ENCODE measurements at regions not wholly inside any gene's neighbourhood (a gene's known extent, or its start where the extent isn't known, plus 50 kb on each side); places are given as distances from the start of the nearest gene placed in this dataset.
"Not testable (repeated sequence)": the region's sequence is repeated elsewhere in the genome, so short reads cannot be mapped to it uniquely, and the experiment has no call there.

- Histone ChIP-seq H3K9me3 (no peaks in the 10 kb centered on the region), H3K27me3 (ENCODE audit: low read depth) (no peaks in the 10 kb centered on the region), H3K4me3 (no peak overlapping the region), H3K4me1 (no peaks in the 10 kb centered on the region), H3K36me3 (replicated peaks) (no peaks in the 10 kb centered on the region)
- DNase-seq (ENCODE audit: low spot score in 2 of 2), result no peak
- in situ Hi-C loops (cut with MboI; ENCODE audit: low sequenced_read_pairs), result no loop called here
These were observed 91.1 kb upstream of the CLPB start for GRCh38 chr11:72525466-72525865.

DNA sequence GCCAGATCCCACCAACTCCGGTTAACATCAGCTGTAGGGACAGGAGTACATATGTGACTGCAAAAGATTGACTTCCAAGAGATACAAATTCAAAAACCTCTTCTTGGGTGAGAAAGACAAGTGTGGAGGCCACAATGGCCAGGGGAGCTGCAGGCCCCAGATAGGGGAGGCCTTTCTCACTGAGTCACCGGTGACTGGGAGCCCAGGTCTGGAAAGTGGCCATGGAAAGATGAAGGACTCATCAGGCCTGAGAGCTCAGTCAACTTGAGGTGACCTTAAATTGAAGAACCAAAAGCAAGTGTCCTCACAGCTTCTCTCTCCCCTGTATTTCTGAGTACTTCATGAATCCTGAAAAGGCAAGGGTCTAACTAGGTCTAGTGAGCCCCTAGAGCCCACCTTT lies 90.4 kb upstream of the CLPB start:
- Histone ChIP-seq H3K4me1 (no peaks in the 10 kb centered on the region), H3K4me3 (no peak overlapping the region), H3K9me3 (no peaks in the 10 kb centered on the region), H3K27me3 (ENCODE audit: low read depth) (no peaks in the 10 kb centered on the region), H3K36me3 (replicated peaks) (no peaks in the 10 kb centered on the region)
- no peak for DNase-seq (ENCODE audit: low spot score in 2 of 2)
- in situ Hi-C loops (cut with MboI; ENCODE audit: low sequenced_read_pairs), result no loop called here

DNA sequence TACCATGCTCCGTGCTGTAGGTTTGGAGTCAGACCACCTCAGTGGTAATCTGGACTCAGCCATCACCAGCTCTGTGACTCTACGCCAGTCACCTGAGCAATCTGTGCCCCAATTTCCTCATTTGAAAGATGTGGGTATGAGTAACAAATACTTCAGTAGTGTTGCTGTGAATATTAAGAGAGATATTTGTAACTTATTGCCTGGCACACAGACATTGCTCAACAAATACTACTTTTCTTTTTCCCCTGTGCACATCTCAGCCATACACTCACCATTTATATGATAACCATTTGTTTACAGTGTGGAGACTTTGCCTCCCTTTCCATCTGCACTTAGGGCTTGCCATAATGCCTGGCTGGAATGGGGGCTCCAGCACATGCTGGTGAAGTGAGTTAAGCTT lies 89.7 kb upstream of the CLPB start:
- Histone ChIP-seq H3K4me3 (no peak overlapping the region), H3K9me3 (no peaks in the 10 kb centered on the region), H3K27me3 (ENCODE audit: low read depth) (no peaks in the 10 kb centered on the region), H3K4me1 (no peaks in the 10 kb centered on the region; the same call in 1 of the 2 replicates), H3K36me3 (replicated peaks) (no peaks in the 10 kb centered on the region)
- no peak for DNase-seq (ENCODE audit: low spot score in 2 of 2)
- in situ Hi-C loops (cut with MboI; ENCODE audit: low sequenced_read_pairs), result no loop called here

DNA sequence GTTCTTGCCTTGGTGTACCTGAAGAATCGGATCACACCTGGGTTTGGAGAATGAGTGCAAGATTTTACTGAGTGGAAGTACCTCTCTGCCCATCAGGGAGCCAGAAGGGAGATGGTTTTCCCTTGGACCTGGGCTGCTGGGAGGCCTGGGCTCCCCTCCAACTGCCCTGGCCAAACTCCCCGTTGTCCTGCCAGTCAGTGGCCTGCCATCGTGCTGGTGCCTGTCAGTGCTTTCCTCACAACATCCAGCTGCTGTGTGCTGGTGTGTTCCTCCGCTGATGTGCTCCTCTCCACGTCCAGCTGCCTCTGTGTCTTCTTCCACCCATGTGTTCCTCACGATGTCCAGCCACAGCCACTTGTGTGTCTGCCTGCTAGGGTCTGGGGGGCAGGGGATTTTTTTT lies 87.9 kb upstream of the CLPB start:
- Histone ChIP-seq H3K4me3 (no peak overlapping the region), H3K4me1 (no peaks in the 10 kb centered on the region; the same call in 1 of the 2 replicates), H3K9me3 (no peaks in the 10 kb centered on the region), H3K27me3 (ENCODE audit: low read depth) (no peaks in the 10 kb centered on the region), H3K36me3 (replicated peaks) (no peaks in the 10 kb centered on the region)
- no peak for DNase-seq (ENCODE audit: low spot score in 2 of 2)
- in situ Hi-C loops (cut with MboI; ENCODE audit: low sequenced_read_pairs), result no loop called here

DNA sequence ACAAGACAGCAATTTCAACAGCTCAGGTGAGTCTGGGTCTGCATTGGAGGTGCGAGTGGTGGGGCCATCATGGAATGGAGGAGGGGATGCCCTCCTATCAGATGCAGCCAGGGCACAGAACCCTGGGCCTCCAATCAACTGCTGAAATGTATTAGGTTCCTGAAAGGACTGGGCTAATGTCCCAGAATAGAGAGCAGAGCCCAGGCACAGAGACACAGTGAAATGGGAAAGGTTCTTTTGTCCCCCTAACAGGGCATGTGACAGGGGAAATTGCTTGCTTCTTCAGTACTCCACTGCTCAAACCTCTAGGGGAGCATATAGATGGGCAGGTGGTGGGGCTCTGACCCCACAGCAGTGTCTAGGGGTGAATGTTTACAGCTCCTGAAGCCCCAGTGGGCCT lies 87.3 kb upstream of the CLPB start:
- Histone ChIP-seq H3K27me3 (ENCODE audit: low read depth) (no peaks in the 10 kb centered on the region), H3K9me3 (no peaks in the 10 kb centered on the region), H3K4me3 (no peak overlapping the region), H3K4me1 (no peaks in the 10 kb centered on the region; the same call in 1 of the 2 replicates), H3K36me3 (replicated peaks) (no peaks in the 10 kb centered on the region)
- no peak for DNase-seq (ENCODE audit: low spot score in 2 of 2)
- in situ Hi-C loops (cut with MboI; ENCODE audit: low sequenced_read_pairs), result no loop called here

DNA sequence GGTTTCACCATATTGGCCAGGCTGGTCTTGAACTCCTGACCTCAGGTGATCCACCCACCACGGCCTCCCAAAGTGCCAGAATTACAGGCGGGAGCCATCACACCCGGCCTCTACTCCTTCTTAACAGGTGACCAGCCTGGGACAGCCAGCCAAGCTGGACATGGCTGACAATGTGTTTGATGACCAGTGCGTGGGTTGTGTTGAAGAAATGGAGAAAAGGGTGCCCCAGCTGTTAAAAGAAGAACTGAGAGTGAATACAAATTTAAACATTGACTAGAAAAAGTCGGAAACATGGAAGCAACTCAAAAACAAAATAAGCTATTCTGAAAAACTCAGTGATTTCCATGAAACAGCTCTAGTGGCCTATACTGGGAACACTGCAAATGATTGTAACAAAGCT lies 86.5 kb upstream of the CLPB start:
- no peak for DNase-seq (ENCODE audit: low spot score in 2 of 2)
- no peaks in the 10 kb centered on the region for H3K36me3 ChIP-seq (replicated peaks)
- H3K9me3 ChIP-seq, result no peaks in the 10 kb centered on the region
- H3K4me1 ChIP-seq, result no peaks in the 10 kb centered on the region; the same call in 1 of the 2 replicates
- no peaks in the 10 kb centered on the region for H3K27me3 ChIP-seq (ENCODE audit: low read depth)
- in situ Hi-C loops (cut with MboI; ENCODE audit: low sequenced_read_pairs), result no loop called here
- H3K4me3 ChIP-seq, result no peak overlapping the region

DNA sequence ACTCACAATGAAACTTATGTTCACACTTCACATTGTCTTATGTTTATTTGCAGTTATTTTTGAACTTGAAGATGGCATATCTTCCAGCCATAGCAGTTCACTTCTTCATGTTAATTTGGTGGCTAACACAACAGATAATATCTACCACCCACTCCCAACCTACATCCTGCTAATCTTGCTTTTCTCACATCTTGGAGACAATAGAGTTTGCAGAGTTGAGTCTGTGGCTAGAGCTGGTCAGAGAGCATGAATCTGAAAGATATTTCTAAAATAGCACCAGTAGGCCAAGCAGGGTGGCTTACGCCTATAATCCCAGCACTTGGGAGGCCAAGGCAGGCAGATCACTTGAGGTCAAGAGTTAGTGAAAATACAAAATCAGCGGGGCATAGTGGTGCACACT lies 85.6 kb upstream of the CLPB start:
- H3K36me3 ChIP-seq (replicated peaks); H3K4me3 ChIP-seq; DNase-seq (ENCODE audit: low spot score in 2 of 2); in situ Hi-C loops (cut with MboI; ENCODE audit: low sequenced_read_pairs); H3K9me3 ChIP-seq; H3K27me3 ChIP-seq (ENCODE audit: low read depth); H3K4me1 ChIP-seq: not testable (repeated sequence)

- H3K36me3 ChIP-seq (replicated peaks), result no peaks in the 10 kb centered on the region
- in situ Hi-C loops (cut with MboI; ENCODE audit: low sequenced_read_pairs), result no loop called here
- H3K4me1 ChIP-seq, result no peaks in the 10 kb centered on the region; the same call in 1 of the 2 replicates
- no peak for DNase-seq (ENCODE audit: low spot score in 2 of 2)
- no peak overlapping the region for H3K4me3 ChIP-seq
- H3K27me3 ChIP-seq (ENCODE audit: low read depth), result no peaks in the 10 kb centered on the region
- no peaks in the 10 kb centered on the region; the same call in 1 of the 2 replicates for H3K9me3 ChIP-seq
These were observed 85.0 kb upstream of the CLPB start for GRCh38 chr11:72519220-72519881.

DNA sequence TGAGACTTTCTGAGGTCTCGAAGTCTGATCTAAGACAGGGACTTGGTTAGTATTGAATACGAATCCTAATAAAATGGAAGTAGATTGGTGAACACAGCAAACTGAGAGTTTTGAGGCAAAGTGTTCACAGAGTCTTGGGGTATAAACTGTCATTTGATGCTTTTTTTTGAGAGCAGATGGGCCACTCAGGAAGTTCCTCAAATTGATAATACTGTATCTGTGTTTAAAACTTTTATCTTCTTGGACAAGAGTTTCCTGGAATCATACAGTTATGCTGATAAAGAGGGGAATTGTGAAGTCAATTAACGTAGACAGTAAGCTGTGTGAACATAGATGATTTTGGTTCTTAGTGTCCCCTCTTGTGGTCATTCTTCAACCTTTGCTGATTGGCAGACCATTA lies 80.0 kb upstream of the CLPB start:
- DNase-seq (ENCODE audit: low spot score in 2 of 2), result no peak
- Histone ChIP-seq H3K9me3 (no peaks in the 10 kb centered on the region; the same call in 1 of the 2 replicates), H3K36me3 (replicated peaks) (no peaks in the 10 kb centered on the region), H3K4me1 (no peaks in the 10 kb centered on the region; the same call in 1 of the 2 replicates), H3K27me3 (ENCODE audit: low read depth) (no peaks in the 10 kb centered on the region), H3K4me3 (no peak overlapping the region)
- in situ Hi-C loops (cut with MboI; ENCODE audit: low sequenced_read_pairs), result no loop called here

DNA sequence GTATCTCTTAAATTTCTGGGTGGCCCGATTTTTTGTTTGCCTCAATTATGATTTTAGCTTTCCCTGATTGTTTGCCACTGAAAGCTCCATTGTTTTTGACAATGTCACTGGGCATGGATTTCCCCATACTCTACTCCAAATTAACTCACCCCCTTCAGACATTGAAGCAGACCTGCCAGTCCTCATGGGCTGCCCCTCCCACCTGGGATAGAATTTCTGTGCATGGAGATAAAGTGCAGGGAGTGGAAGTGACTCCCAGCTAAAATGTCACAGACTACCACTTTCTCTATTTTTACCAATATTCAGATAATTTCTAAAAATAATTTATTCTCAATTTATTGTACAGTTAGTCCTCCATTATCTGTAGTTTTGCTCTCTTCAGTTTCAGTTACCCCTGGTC lies 79.1 kb upstream of the CLPB start:
- H3K27me3 ChIP-seq (ENCODE audit: low read depth), result no peaks in the 10 kb centered on the region
- no peaks in the 10 kb centered on the region for H3K4me1 ChIP-seq
- H3K36me3 ChIP-seq (replicated peaks), result no peaks in the 10 kb centered on the region
- in situ Hi-C loops (cut with MboI; ENCODE audit: low sequenced_read_pairs), result no loop called here
- no peak overlapping the region for H3K4me3 ChIP-seq
- H3K9me3 ChIP-seq, result no peaks in the 10 kb centered on the region; the same call in 1 of the 2 replicates
- no peak for DNase-seq (ENCODE audit: low spot score in 2 of 2)

DNA sequence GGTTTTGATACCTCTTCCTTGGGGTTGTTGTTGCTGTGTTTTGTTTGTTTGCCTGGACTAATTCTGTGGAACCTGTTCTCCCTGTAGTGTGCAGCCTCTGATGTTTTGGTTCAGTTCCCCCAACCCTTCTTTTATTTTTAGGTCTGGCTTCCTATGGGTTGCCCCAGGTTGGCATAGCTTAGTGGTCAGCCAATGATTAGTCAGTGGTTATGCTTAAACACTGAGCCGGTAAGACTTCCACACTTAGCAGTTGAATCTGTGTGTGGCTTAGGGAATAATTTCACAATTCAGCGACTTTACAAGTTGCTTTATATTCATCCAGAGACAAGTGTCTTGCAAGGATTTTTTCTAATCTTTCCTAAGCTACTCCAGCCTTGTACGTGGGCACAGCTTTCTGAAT lies 78.6 kb upstream of the CLPB start:
- H3K36me3 ChIP-seq (replicated peaks), result no peaks in the 10 kb centered on the region
- in situ Hi-C loops (cut with MboI; ENCODE audit: low sequenced_read_pairs), result no loop called here
- no peak for DNase-seq (ENCODE audit: low spot score in 2 of 2)
- no peaks in the 10 kb centered on the region for H3K27me3 ChIP-seq (ENCODE audit: low read depth)
- H3K4me1 ChIP-seq, result no peaks in the 10 kb centered on the region
- H3K9me3 ChIP-seq, result no peaks in the 10 kb centered on the region; the same call in 1 of the 2 replicates
- no peak overlapping the region for H3K4me3 ChIP-seq

DNA sequence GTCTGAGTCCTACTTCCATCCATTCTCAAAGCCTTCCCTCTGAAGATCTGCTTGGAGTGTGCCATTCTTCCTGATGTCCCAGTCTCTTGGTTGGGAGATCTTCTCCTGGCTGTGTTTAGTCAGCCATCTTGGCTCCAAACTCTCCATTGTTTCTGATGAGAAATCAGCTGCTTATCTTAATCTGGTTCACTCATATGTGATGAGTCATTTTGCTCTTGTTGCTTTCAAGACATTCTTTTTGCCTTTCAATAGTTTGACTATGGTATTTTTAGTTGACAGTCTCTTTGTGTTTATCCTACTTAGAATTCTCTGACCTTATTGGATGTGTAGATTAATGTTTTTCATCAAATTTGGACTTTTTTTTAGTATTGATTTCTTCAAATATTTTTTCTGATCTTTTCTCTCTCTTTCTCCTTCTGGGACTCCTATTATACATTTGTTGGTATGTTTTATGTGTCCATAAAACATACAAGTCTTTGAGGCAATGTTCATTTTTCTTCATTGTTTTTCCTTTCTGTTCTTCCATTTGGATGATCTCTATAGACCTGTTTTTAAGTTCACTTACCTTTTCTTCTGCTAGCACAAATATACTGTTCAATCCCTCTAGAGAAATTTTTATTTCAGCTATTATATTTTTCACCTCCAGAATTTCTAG lies 77.2 kb upstream of the CLPB start:
- Histone ChIP-seq H3K4me3 (no peak overlapping the region), H3K27me3 (ENCODE audit: low read depth) (no peaks in the 10 kb centered on the region), H3K9me3 (no peaks in the 10 kb centered on the region; the same call in 1 of the 2 replicates), H3K36me3 (replicated peaks) (no peaks in the 10 kb centered on the region), H3K4me1 (peaks cover 6% of the 10 kb centered on the region)
- in situ Hi-C loops (cut with MboI; ENCODE audit: low sequenced_read_pairs), result no loop called here
- DNase-seq (ENCODE audit: low spot score in 2 of 2), result no peak

- H3K9me3 ChIP-seq, result peaks cover 4% of the 10 kb centered on the region; the same call in 1 of the 2 replicates
- H3K4me3 ChIP-seq, result no peak overlapping the region
- H3K36me3 ChIP-seq (replicated peaks), result no peaks in the 10 kb centered on the region
- in situ Hi-C loops (cut with MboI; ENCODE audit: low sequenced_read_pairs), result no loop called here
- H3K4me1 ChIP-seq, result peaks cover 6% of the 10 kb centered on the region
- no peaks in the 10 kb centered on the region for H3K27me3 ChIP-seq (ENCODE audit: low read depth)
- DNase-seq (ENCODE audit: low spot score in 2 of 2), result peak; percentile 21 to 38
These were observed 72.7 kb upstream of the CLPB start for GRCh38 chr11:72507050-72507449.

- no peaks in the 10 kb centered on the region for H3K27me3 ChIP-seq (ENCODE audit: low read depth)
- no peaks in the 10 kb centered on the region for H3K4me1 ChIP-seq
- DNase-seq (ENCODE audit: low spot score in 2 of 2), result no peak
- H3K4me3 ChIP-seq, result no peak overlapping the region
- no peaks in the 10 kb centered on the region for H3K36me3 ChIP-seq (replicated peaks)
- in situ Hi-C loops (cut with MboI; ENCODE audit: low sequenced_read_pairs), result no loop called here
- peaks cover 6% of the 10 kb centered on the region; the same call in 1 of the 2 replicates for H3K9me3 ChIP-seq
These were observed 63.4 kb upstream of the CLPB start for GRCh38 chr11:72497731-72498130.
